D721Med (cell line): ENCODE measurements at regions not wholly inside any gene's neighbourhood (a gene's known extent, or its start where the extent isn't known, plus 50 kb on each side); places are given as distances from the start of the nearest gene placed in this dataset.

Experiments used
- DNase-seq: peaks from one replicate; pipeline ENCODE4 v3.0.0; 2011; ENCODE audit warnings: low spot score; ENCODE audit not compliant: insufficient read length
- FAIRE-seq: peaks from 2 replicates; lab custom pipeline; 2011; peaks lifted over from hg19 to GRCh38; lab: Jason Lieb, UNC
- TF ChIP-seq, protein P1 (sequence below): IDR thresholded peaks from 2 replicates; pipeline ENCODE4 v1.5.1; 2012; ENCODE audit warnings: mild to moderate bottlenecking, control low read depth; ENCODE audit not compliant: insufficient read depth; ENCODE audit errors: missing control alignments

- DNase-seq: peak; percentile 6
- TF ChIP-seq, protein P1, sequence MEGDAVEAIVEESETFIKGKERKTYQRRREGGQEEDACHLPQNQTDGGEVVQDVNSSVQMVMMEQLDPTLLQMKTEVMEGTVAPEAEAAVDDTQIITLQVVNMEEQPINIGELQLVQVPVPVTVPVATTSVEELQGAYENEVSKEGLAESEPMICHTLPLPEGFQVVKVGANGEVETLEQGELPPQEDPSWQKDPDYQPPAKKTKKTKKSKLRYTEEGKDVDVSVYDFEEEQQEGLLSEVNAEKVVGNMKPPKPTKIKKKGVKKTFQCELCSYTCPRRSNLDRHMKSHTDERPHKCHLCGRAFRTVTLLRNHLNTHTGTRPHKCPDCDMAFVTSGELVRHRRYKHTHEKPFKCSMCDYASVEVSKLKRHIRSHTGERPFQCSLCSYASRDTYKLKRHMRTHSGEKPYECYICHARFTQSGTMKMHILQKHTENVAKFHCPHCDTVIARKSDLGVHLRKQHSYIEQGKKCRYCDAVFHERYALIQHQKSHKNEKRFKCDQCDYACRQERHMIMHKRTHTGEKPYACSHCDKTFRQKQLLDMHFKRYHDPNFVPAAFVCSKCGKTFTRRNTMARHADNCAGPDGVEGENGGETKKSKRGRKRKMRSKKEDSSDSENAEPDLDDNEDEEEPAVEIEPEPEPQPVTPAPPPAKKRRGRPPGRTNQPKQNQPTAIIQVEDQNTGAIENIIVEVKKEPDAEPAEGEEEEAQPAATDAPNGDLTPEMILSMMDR: no peak
- FAIRE-seq: no peak
These were observed 221.2 kb downstream of the SNRPN start for GRCh38 chr15:25175789-25176615.

DNA sequence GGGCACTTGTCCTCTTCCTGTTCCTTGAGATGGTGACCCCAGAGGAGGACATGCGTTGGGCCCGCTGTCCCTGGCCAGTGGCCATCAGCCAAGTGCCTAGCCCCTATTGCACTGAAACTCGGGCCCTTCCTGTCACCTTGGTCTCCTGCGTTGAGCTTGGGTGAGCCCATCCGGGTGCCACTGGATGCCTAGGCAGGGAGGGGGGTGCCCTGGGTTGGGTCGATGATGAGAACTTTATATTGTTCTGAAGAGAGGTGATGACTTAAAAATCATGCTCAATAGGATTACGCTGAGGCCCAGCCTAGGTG lies 221.8 kb downstream of the SNRPN start:
- TF ChIP-seq, protein P1: no peak
- no peak for FAIRE-seq

DNA sequence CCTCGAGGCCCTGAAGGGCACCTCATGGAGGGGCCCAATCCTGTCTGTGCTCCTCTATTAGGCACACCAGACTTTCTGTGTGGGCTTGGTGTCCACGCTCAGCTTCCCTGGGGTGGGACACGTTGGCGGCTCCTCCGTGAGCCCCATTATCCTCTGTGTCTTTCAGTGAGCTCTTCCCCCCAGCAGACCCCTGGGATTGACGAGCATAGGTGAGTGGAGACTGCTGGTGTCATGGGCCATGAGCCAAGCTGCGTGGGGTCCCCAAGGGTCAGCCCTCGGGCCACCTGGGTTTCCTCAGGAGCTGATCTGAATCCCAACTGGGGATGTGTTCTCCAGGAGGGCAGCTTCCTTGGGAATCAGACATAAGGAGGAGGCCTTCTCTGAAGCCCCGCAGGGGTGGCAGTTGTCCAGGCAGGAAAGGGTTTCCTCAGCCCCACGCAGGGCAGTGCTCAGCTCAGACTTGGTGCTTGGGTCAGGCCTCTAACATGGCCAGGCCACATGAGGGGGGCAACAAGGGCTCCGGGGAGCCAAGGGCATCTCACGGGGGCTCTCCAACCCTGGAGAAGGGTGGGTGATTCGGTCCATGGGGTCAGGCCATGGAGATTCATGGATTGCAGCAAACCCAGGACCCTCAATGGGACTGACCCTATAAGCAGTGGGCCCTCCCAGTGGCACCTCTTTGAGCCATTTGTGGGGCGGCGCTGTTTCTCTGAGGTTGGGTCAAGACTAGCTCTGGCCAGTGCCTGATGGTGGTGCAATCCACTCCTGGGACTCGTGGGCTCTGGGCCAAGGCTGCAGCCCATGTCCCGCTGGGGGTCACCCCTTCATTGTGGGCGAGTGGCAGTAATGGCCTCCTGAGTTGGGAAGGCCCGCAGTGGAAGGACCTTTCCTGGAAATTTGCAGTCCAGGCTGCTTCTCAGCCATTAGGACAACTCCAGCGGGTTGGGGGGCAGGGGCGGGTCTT lies 222.5 kb downstream of the SNRPN start:
- FAIRE-seq (no peak), DNase-seq (peak; percentile 7)
- TF ChIP-seq, protein P1: no peak

More for the DNA sequence above, 221.8 kb downstream of the SNRPN start:
- no peak for DNase-seq

DNA sequence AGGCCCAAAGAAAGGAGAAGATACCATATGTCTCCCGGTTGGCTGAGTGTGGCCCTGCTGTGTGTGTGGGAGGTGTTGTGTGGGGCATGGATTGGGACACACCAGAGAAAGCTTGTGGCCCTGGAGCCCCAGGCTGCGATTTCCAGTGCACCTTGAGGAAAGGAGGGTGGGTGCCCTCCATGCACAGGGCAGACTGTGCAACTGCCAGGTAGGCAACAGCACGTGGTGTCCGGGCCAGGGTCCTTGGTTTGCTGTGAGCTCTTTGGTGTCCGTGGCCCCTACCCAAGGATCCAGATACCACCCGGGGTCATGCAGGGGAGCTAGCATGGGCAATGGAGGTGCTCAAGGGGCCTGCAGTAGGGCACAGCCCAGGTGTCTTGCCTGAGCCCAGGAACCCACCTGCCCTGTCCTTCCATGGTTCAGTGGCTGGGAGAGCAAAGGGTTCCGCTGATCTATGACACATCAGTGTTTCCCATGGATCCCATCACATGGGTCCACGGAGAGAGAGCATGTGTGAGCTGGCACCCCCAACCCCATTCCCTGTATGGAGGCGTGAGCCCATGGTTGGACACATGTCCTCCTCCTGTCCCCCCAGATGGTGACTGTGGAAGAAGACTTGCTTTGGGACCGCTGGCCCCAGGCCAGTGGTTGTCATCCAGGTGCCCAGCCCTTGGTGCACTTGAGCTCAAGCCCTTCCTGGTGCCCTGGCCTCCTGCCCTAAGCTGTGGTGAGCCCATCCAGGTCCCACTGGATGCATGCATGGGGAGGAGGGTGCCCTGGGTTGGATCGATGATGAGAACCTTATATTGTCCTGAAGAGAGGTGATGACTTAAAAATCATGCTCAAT lies 223.4 kb downstream of the SNRPN start:
- FAIRE-seq (no peak), DNase-seq (peak; percentile 14)
- TF ChIP-seq, protein P1: no peak

DNA sequence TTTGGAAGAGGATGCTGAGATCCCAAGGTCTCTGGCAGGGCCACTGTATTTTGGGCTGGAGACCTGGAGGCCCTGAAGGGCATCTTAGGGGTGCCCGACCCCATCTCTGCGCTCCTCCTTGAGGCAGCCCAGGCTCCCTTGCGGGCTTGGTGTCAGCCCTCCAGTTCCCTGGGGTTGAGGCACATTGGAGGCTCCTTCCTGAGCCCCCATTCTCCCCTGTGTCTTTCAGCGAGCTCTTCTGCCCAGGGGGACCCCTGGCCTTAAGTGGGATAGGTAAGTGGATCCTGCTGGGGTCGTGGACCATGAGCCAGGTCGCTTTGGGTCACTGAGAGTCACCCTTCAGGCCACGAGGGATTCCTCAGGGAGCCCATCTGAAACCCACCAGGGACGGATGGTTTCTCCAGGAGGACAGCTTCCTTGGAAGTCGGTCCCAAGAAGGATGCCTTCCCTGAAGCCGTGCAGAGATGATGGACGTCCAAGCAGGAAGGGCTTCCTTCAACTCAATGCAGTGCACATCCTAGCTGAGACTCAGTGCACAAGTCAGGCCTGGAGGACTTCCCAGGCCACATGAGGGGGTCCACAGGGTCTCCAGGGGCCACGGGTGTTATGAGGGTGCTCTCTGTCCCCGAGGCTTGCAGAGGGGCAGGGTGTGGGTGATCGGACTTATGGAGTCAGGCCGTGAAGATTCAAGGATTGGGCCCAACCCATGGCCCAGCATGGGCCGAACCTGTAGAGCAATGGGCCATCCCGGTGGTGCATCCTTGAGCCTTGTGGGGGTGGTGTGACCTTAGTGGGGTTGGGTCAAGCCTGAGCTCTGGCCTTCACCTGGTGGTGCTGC lies 224.3 kb downstream of the SNRPN start:
- DNase-seq (peak; percentile 2), FAIRE-seq (no peak)
- TF ChIP-seq, protein P1: no peak
